ENCODE measurements at regions not wholly inside any gene's neighbourhood (a gene's known extent, or its start where the extent isn't known, plus 50 kb on each side); places are given as distances from the start of the nearest gene placed in this dataset. TPM values are rescaled to one million over a fixed set of nuclear protein-coding genes. Genes with fewer than 3 reads are reported as not detected.

Small RNAs in the stretch of these regions (small RNA-seq; reads per million reads assigned to genes)
- gene PSMC1P5 (ENCODE audit: low replicate concordance) (not detected), gene RF00322 (ENCODE audit: low replicate concordance) (not detected), gene RN7SL255P (ENCODE audit: low replicate concordance) (not detected), gene RNA5SP189 (ENCODE audit: low replicate concordance) (not detected), gene RNU1-140P (ENCODE audit: low replicate concordance) (0.09 reads per million), gene RNU6-334P (ENCODE audit: low replicate concordance) (not detected)
